OCI-LY1 (cell line): ENCODE measurements at regions not wholly inside any gene's neighbourhood (a gene's known extent, or its start where the extent isn't known, plus 50 kb on each side); places are given as distances from the start of the nearest gene placed in this dataset.

ENCODE experiments used
- CTCF ChIP-seq: fragments of 200-600 bp; sonication (generic), shearing (Covaris generic); IDR thresholded peaks from 2 replicates; pipeline ENCODE4 v1.5.1; 2017; ENCODE audit warnings: mild to moderate bottlenecking, antibody characterized with exemption, low read length, moderate library complexity, mixed read lengths
- EZH2 ChIP-seq: fragments of 200-600 bp; sonication (generic), shearing (Covaris generic); IDR thresholded peaks from 2 replicates; pipeline ENCODE4 v1.8.0; 2017; ENCODE audit warnings: borderline replicate concordance, mixed run types, mild to moderate bottlenecking, antibody characterized with exemption, low read length, moderate library complexity, mixed read lengths

DNA sequence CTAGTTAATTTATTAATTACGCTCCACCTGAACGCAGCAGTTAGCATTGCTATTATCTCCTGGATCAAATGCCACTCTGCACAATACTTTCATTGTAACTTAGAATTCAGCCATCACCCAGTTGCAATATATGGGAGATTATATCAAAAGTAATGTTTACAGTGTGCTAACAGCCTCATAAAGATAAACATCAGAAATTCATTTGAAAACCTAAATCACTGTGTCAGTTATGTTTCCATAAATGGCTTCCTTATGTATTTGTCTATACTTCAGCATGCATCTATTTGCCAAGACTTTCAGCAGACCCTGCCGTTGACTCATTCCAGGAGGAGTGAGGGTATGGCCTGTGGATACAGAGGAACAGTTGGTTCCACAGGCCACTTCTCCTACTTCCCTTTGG, 300.1 kb downstream of the TFAP2B start:
- TF ChIP-seq CTCF: no peak
- no peak for TF ChIP-seq EZH2
